CD8-positive, alpha-beta memory T cell (primary cell): ENCODE measurements at regions not wholly inside any gene's neighbourhood (a gene's known extent, or its start where the extent isn't known, plus 50 kb on each side); places are given as distances from the start of the nearest gene placed in this dataset.
A peak's percentile ranks its signal among the peaks of the same experiment; 100 is the strongest.
"Not testable (repeated sequence)": the region's sequence is repeated elsewhere in the genome, so short reads cannot be mapped to it uniquely, and the experiment has no call there.

Experiments
- CTCF ChIA-PET: fragments of 350-600 bp; sonication (Branson Sonifier 250); formaldehyde crosslinking; loops from one replicate; lab custom pipeline; 2021; ENCODE audit warnings: antibody characterized with exemption; lab: Charles Lee
- POLR2A ChIA-PET: fragments of 350-600 bp; sonication (Branson Sonifier 250); formaldehyde crosslinking; loops from one replicate; lab custom pipeline; 2021; ENCODE audit warnings: antibody characterized with exemption; lab: Charles Lee
- DNase-seq, 5 donors: peaks; one replicate each; pipeline versions ENCODE4 v3.0.0 to v3.0.0-alpha.2; 2020 to 2022; ENCODE audit warnings: mixed read lengths in 1 of 5
- H3K27ac ChIP-seq: one replicate; pipeline ENCODE4 v1.7.0; 2013; ENCODE audit warnings: low read depth, mild to moderate bottlenecking, low read length, moderate library complexity
- H3K27me3 ChIP-seq: 2 replicates; pipeline ENCODE4 v1.7.0; 2013; ENCODE audit warnings: low read length, mild to moderate bottlenecking; ENCODE audit not compliant: insufficient read depth, poor library complexity, severe bottlenecking
- H3K36me3 ChIP-seq: 2 replicates; pipeline ENCODE4 v1.7.0; 2013; ENCODE audit warnings: mild to moderate bottlenecking, low read length, moderate library complexity; ENCODE audit not compliant: insufficient read depth
- H3K4me1 ChIP-seq: 2 replicates; pipeline ENCODE4 v1.7.0; 2013; ENCODE audit warnings: mild to moderate bottlenecking, low read length, moderate library complexity; ENCODE audit not compliant: insufficient read depth
- H3K4me3 ChIP-seq: 2 replicates; pipeline ENCODE4 v1.7.0; 2013; ENCODE audit warnings: mild to moderate bottlenecking, low read length
- H3K9me3 ChIP-seq: 2 replicates; pipeline ENCODE4 v1.7.0; 2013; ENCODE audit warnings: mild to moderate bottlenecking, low read length
- H3K27ac Mint-ChIP-seq, 8 donors: one replicate each; pipeline ENCODE4 v1.8.0; 2020 to 2021; ENCODE audit warnings: mixed read lengths in 8 of 8, mild to moderate bottlenecking in 6 of 8, inconsistent platforms in 3 of 8, moderate library complexity in 3 of 8
- H3K27me3 Mint-ChIP-seq, 2 donors: one replicate each; pipeline ENCODE4 v1.8.0; 2020 to 2021; ENCODE audit warnings: mixed read lengths in 2 of 2, mild to moderate bottlenecking in 1 of 2, moderate library complexity in 1 of 2
- H3K36me3 Mint-ChIP-seq, 3 donors: one replicate each; pipeline ENCODE4 v1.8.0; 2020 to 2021; ENCODE audit warnings: mixed read lengths in 3 of 3, inconsistent platforms in 1 of 3, mild to moderate bottlenecking in 1 of 3
- H3K4me1 Mint-ChIP-seq, 3 donors: one replicate each; pipeline ENCODE4 v1.8.0; 2020 to 2021; ENCODE audit warnings: mixed read lengths in 3 of 3, inconsistent platforms in 1 of 3, mild to moderate bottlenecking in 1 of 3
- H3K4me3 Mint-ChIP-seq, 7 donors: one replicate each; pipeline ENCODE4 v1.8.0; 2020 to 2021; ENCODE audit warnings: mixed read lengths in 7 of 7, mild to moderate bottlenecking in 6 of 7, moderate library complexity in 4 of 7, inconsistent platforms in 2 of 7
- H3K9me3 Mint-ChIP-seq, 5 donors: one replicate each; pipeline ENCODE4 v1.8.0; 2020 to 2022; ENCODE audit warnings: mixed read lengths in 5 of 5, mild to moderate bottlenecking in 3 of 5, moderate library complexity in 2 of 5, inconsistent platforms in 1 of 5

GRCh38 chr6:26720663-26721218 lies 61.2 kb upstream of the ZNF322 start:
- H3K36me3 Mint-ChIP-seq, H3K4me1 Mint-ChIP-seq, H3K4me3 Mint-ChIP-seq, H3K36me3 ChIP-seq, DNase-seq, H3K4me1 ChIP-seq, H3K27ac ChIP-seq, H3K4me3 ChIP-seq, POLR2A ChIA-PET, H3K9me3 Mint-ChIP-seq, CTCF ChIA-PET, H3K27me3 ChIP-seq, H3K27ac Mint-ChIP-seq, H3K9me3 ChIP-seq, H3K27me3 Mint-ChIP-seq: not testable (repeated sequence)

DNA sequence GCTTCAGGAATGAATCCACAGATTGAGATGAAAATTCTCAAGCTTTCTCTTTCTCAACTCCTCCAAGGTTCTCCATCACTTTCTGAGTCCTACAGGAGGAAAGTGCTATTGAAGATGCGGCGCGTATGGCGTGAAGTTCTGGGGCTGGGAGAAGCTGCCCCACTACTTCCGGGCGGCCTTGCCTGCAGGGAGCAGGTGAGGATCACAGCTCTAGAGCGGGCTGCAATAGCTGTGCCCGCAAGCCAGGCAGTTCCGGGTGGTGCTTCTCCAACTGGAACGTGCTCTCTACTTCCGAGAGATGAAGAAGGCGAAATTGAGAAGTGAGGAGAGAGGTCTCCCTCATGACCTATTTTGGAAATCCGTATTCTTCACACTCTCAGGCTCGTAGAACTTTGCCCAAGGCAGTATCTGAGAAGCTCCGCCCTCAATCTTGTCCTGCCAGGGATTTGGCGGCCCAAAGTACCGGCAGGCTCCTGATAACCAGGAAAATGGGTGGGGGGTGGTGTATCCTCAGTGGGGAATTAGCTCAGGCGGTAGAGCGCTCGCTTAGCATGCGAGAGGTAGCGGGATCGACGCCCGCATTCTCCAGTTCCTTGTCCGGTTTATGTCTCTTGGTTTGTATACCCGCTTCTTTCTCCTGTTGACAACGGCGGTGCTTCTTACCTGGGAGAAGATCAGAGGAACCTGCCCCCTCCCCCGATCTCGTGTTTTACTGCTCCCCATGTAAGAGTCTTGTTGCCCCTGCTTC lies 70.6 kb upstream of the ZNF322 start:
- H3K4me1 Mint-ChIP-seq, H3K27ac ChIP-seq, H3K9me3 ChIP-seq, H3K9me3 Mint-ChIP-seq, H3K36me3 ChIP-seq, H3K4me3 ChIP-seq, H3K27ac Mint-ChIP-seq, CTCF ChIA-PET, H3K27me3 Mint-ChIP-seq, H3K27me3 ChIP-seq, DNase-seq, H3K36me3 Mint-ChIP-seq, POLR2A ChIA-PET, H3K4me1 ChIP-seq, H3K4me3 Mint-ChIP-seq: not testable (repeated sequence)

DNA sequence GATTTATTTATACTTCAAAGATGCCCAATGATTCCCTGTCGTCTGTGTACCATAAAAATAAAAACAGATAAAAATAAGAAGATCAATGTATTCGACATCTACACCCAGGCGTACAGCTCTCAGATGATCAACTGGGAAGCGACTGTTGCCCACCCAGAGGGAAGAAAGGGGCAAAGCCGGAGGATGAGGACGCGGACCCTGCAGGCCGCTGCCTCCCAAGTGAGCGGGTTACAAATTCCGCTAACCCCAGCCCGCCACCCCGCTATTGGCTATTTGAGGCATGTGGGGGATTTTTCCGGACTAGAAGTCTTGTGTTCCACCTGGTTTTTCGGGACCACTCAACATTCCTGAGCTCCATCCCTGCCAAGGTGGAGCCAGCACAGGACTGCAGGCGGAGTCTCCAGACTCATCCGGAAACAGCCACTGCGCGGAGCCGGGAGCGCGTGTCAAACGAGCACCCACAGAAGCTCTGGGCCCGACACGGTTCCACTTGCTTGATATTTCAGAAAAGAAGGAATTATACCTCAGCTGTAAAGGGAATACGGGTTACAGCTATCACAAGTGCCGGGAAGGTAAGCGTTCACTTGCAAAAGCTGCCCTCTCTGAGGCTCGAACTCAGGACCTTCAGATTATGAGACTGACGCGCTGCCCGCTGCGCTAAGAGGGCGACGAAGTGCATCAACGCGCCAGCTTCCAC lies 75.4 kb upstream of the ZNF322 start:
- H3K36me3 ChIP-seq, H3K27me3 ChIP-seq, H3K9me3 ChIP-seq, POLR2A ChIA-PET, H3K27ac ChIP-seq, CTCF ChIA-PET, H3K9me3 Mint-ChIP-seq, H3K27ac Mint-ChIP-seq, H3K4me1 ChIP-seq, H3K27me3 Mint-ChIP-seq, H3K4me3 Mint-ChIP-seq, H3K4me3 ChIP-seq, DNase-seq, H3K36me3 Mint-ChIP-seq, H3K4me1 Mint-ChIP-seq: not testable (repeated sequence)

DNA sequence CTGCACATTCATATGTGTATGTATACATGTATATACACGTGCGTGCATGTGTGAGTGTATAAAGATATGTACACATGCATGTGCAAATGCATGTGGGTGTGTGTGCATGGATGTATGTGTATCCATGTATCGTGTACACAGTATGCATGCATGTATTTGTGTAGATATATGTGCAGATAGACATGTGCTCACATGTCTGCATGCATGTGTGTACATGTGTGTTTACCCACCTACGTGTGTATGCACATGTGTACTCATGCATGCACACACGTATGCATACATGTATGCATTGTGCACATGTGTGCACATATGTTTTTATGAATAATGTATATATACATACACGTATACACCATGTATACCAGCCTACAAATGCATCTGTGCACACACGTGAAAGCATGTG lies 80.3 kb upstream of the ZNF322 start:
- H3K4me1 ChIP-seq: no peaks in the 10 kb centered on the region
- H3K27ac ChIP-seq: no peak overlapping the region
- H3K27me3 ChIP-seq: peaks cover 15% of the 10 kb centered on the region
- ChIA-PET CTCF (no interaction called here), POLR2A (no interaction called here)
- Mint-ChIP-seq H3K27me3 (peaks cover 19 to 31% of the 10 kb centered on the region in 2 donors), H3K4me1 (no peaks in the 10 kb centered on the region), H3K9me3 (peaks cover 0 to 24% (median 13%) of the 10 kb centered on the region in 5 donors), H3K27ac (no peak overlapping the region), H3K4me3 (no peak overlapping the region), H3K36me3 (no peaks in the 10 kb centered on the region)
- no peaks in the 10 kb centered on the region for H3K36me3 ChIP-seq
- H3K4me3 ChIP-seq: no peak overlapping the region
- no peak for DNase-seq
- no peaks in the 10 kb centered on the region for H3K9me3 ChIP-seq

GRCh38 chr6:26743157-26743821 lies 83.7 kb upstream of the ZNF322 start:
- no peak overlapping the region for H3K27ac Mint-ChIP-seq
- Histone ChIP-seq H3K4me1 (no peaks in the 10 kb centered on the region), H3K9me3 (no peaks in the 10 kb centered on the region), H3K27ac (no peak overlapping the region), H3K4me3 (no peak overlapping the region), H3K27me3 (peaks cover 18% of the 10 kb centered on the region), H3K36me3 (no peaks in the 10 kb centered on the region)
- peaks cover 36 to 52% of the 10 kb centered on the region in 2 donors for H3K27me3 Mint-ChIP-seq
- peaks cover 0 to 41% (median 34%) of the 10 kb centered on the region in 5 donors for H3K9me3 Mint-ChIP-seq
- peak overlapping the region in 2 of 7 donors; percentile 18 to 31 for H3K4me3 Mint-ChIP-seq
- no peaks in the 10 kb centered on the region for H3K4me1 Mint-ChIP-seq
- H3K36me3 Mint-ChIP-seq: no peaks in the 10 kb centered on the region
- CTCF ChIA-PET: no interaction called here
- DNase-seq: no peak
- POLR2A ChIA-PET: no interaction called here

- H3K27ac Mint-ChIP-seq: peak overlapping the region in 4 of 8 donors; percentile 36 to 84 (median 68)
Measured at GRCh38 chr6:26743941-26744699, 84.6 kb upstream of the ZNF322 start.

GRCh38 chr6:26744837-26745282 lies 85.3 kb upstream of the ZNF322 start:
- Mint-ChIP-seq H3K9me3 (peaks cover 0 to 50% (median 36%) of the 10 kb centered on the region in 5 donors), H3K27ac (peak overlapping the region in 2 of 8 donors; percentile 36 to 84), H3K27me3 (peaks cover 48 to 68% of the 10 kb centered on the region in 2 donors), H3K4me3 (peak overlapping the region in 2 of 7 donors; percentile 28 to 44)
- H3K36me3 Mint-ChIP-seq, CTCF ChIA-PET, H3K4me3 ChIP-seq, POLR2A ChIA-PET, H3K27ac ChIP-seq, H3K36me3 ChIP-seq, H3K9me3 ChIP-seq, DNase-seq, H3K4me1 Mint-ChIP-seq, H3K4me1 ChIP-seq: not testable (repeated sequence)
- H3K27me3 ChIP-seq: peaks cover 18% of the 10 kb centered on the region

More at GRCh38 chr6:26743941-26744699, 84.6 kb upstream of the ZNF322 start:
- H3K27me3 Mint-ChIP-seq: peaks cover 44 to 60% of the 10 kb centered on the region in 2 donors
- Histone ChIP-seq H3K27me3 (peaks cover 18% of the 10 kb centered on the region), H3K4me1 (no peaks in the 10 kb centered on the region), H3K27ac (no peak overlapping the region), H3K36me3 (no peaks in the 10 kb centered on the region), H3K9me3 (no peaks in the 10 kb centered on the region), H3K4me3 (no peak overlapping the region)
- no peaks in the 10 kb centered on the region for H3K36me3 Mint-ChIP-seq
- POLR2A ChIA-PET: no interaction called here
- CTCF ChIA-PET: no interaction called here
- H3K4me1 Mint-ChIP-seq: no peaks in the 10 kb centered on the region
- no peak for DNase-seq
- peaks cover 0 to 49% (median 36%) of the 10 kb centered on the region in 5 donors for H3K9me3 Mint-ChIP-seq
- peak overlapping the region in 4 of 7 donors; percentile 7 to 60 (median 26) for H3K4me3 Mint-ChIP-seq
